Upper lobe of right lung (tissue), 1 donor: ENCODE measurements at regions not wholly inside any gene's neighbourhood (a gene's known extent, or its start where the extent isn't known, plus 50 kb on each side); places are given as distances from the start of the nearest gene placed in this dataset.

Source experiments
- ATAC-seq: fragments of 200-7000 bp; cut with Tn5 transposase; one replicate; pipeline ENCODE4 v1.9.1; 2020; ENCODE audit warnings: mild to moderate bottlenecking, moderate library complexity
- DNase-seq: peaks from one replicate; pipeline ENCODE4 v3.0.0-alpha.2; 2020
- H3K27ac ChIP-seq: fragments of 200-600 bp; one replicate; pipeline ENCODE4 v1.8.0; 2022
- H3K27me3 ChIP-seq: fragments of 200-600 bp; one replicate; pipeline ENCODE4 v1.8.0; 2022; ENCODE audit warnings: mild to moderate bottlenecking
- H3K36me3 ChIP-seq: fragments of 200-600 bp; one replicate; pipeline ENCODE4 v1.8.0; 2022
- H3K4me1 ChIP-seq: fragments of 200-600 bp; one replicate; pipeline ENCODE4 v1.8.0; 2022
- H3K4me3 ChIP-seq: fragments of 200-600 bp; one replicate; pipeline ENCODE4 v1.8.0; 2022; ENCODE audit warnings: mild to moderate bottlenecking
- H3K9me3 ChIP-seq: fragments of 200-600 bp; one replicate; pipeline ENCODE4 v1.8.0; 2022
- intact Hi-C: fragments of 100-400 bp; cut with DNase I; formaldehyde crosslinking; loops from one replicate; pipeline ENCODE4 v1.11.0; 2022
- TF ChIP-seq, protein P1 (sequence below): fragments of 200-600 bp; IDR thresholded peaks from one replicate; pipeline ENCODE4 v1.8.0; 2022; ENCODE audit warnings: antibody characterized with exemption
- donor health status: DM: no; HTN: yes; CAD: no; lungs with severe emphysema.

DNA sequence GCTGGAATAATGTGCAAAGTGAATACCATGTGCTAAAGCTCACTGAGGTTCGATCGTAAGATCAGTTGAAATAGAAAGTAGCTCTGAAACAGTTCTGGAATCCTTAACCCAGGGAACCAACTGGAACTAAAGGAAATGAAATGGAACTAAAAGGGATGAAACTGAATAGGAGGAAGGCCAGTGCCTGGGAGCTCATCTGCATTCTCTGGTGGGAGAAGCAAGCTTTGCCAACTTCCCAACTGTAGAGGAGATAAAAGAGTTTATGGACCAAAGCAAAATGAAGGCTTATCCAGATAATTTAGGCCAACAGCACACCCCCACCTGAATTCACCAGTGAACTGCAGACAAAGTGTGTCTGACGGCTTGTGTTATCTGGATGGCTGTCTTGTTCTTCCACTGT is 188.6 kb upstream of the HABP2 start:
- Histone ChIP-seq H3K9me3 (no peaks in the 10 kb centered on the region), H3K27ac (no peak overlapping the region), H3K36me3 (no peaks in the 10 kb centered on the region), H3K4me3 (no peak overlapping the region), H3K4me1 (peaks cover 3% of the 10 kb centered on the region), H3K27me3 (no peaks in the 10 kb centered on the region)
- DNase-seq (no peak), ATAC-seq (no peak)
- TF ChIP-seq, protein P1, sequence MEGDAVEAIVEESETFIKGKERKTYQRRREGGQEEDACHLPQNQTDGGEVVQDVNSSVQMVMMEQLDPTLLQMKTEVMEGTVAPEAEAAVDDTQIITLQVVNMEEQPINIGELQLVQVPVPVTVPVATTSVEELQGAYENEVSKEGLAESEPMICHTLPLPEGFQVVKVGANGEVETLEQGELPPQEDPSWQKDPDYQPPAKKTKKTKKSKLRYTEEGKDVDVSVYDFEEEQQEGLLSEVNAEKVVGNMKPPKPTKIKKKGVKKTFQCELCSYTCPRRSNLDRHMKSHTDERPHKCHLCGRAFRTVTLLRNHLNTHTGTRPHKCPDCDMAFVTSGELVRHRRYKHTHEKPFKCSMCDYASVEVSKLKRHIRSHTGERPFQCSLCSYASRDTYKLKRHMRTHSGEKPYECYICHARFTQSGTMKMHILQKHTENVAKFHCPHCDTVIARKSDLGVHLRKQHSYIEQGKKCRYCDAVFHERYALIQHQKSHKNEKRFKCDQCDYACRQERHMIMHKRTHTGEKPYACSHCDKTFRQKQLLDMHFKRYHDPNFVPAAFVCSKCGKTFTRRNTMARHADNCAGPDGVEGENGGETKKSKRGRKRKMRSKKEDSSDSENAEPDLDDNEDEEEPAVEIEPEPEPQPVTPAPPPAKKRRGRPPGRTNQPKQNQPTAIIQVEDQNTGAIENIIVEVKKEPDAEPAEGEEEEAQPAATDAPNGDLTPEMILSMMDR: no peak
- intact Hi-C loops: no loop called here

DNA sequence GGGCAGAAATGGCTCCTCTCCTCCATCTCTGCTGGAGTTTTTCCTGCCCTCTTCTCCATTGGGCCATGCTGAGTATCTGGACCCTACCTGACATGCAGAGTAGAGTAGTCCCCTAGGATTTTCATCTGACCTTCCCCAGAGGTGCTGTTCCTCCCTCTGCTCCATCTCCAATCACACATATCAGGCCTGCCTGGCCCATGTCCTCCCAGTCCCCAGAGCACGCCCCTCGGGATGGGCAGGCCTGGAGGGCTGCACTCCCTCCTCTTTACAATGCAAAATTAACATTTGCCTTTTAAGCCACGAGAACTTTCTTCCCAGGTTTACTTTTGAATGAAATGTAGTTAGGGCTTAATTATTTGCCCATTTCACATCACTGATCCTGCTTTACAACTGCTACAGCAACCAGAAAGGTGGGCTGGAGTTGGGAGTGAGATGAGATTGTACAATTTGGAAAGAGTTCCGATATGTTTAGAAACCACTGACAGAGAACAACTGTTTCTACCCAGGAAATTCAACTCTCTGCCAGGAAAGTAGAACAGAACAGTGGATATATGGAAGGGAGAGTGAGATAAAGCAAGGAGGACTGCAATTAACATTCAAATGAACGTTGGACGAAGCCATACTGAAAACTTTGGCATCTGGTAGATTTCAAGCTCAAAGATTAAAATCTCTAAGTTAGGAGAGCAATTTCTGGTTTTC is 184.0 kb upstream of the HABP2 start:
- no peak overlapping the region for H3K4me3 ChIP-seq
- H3K27ac ChIP-seq: no peak overlapping the region
- H3K9me3 ChIP-seq: no peaks in the 10 kb centered on the region
- no peak for DNase-seq
- ATAC-seq: no peak
- TF ChIP-seq, protein P1: no peak
- H3K36me3 ChIP-seq: no peaks in the 10 kb centered on the region
- intact Hi-C loops: no loop called here
- H3K4me1 ChIP-seq: no peaks in the 10 kb centered on the region
- H3K27me3 ChIP-seq: no peaks in the 10 kb centered on the region

DNA sequence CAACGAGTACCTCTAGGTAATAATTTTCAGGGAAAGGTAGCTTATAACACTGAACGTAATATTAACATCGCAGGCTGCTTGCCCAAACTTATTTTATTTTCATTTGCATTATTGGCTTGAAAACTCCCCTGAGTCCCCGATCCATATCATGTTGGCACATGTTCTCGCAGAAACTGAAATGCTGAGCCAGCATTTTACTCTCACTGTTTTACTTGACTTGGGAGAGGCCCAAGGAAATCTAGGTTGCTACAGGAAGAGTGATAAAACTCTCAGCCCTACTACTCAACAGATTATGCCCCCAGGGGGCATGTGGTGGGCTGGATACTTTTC is 183.5 kb upstream of the HABP2 start:
- Histone ChIP-seq H3K4me1 (no peaks in the 10 kb centered on the region), H3K27ac (no peak overlapping the region), H3K27me3 (no peaks in the 10 kb centered on the region), H3K4me3 (no peak overlapping the region), H3K36me3 (no peaks in the 10 kb centered on the region), H3K9me3 (no peaks in the 10 kb centered on the region)
- TF ChIP-seq, protein P1: no peak
- DNase-seq: no peak
- no peak for ATAC-seq
- intact Hi-C loops: no loop called here

DNA sequence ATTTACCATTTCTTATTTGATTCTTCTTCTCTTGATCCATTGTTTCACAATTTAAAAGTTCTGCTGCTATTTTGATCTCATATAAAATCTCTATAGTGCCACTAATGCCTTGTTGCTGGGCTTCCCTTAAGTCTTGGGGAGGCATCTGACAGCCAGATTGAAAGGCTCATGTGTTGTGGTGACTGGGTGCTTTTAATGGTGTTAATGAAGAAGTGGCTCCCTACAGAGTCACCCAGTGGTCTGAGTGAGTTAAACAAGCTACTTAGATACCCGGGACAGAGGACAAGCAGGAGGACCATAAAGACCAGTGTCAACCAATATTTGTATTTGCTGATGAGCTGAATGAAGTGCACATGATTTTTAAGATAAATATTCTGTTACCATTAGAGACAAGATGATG is 176.4 kb upstream of the HABP2 start:
- no peak overlapping the region for H3K27ac ChIP-seq
- H3K36me3 ChIP-seq: no peaks in the 10 kb centered on the region
- ATAC-seq: no peak
- intact Hi-C loops: no loop called here
- H3K4me3 ChIP-seq: no peak overlapping the region
- no peak for DNase-seq
- no peaks in the 10 kb centered on the region for H3K9me3 ChIP-seq
- H3K4me1 ChIP-seq: no peaks in the 10 kb centered on the region
- TF ChIP-seq, protein P1: no peak
- no peaks in the 10 kb centered on the region for H3K27me3 ChIP-seq

DNA sequence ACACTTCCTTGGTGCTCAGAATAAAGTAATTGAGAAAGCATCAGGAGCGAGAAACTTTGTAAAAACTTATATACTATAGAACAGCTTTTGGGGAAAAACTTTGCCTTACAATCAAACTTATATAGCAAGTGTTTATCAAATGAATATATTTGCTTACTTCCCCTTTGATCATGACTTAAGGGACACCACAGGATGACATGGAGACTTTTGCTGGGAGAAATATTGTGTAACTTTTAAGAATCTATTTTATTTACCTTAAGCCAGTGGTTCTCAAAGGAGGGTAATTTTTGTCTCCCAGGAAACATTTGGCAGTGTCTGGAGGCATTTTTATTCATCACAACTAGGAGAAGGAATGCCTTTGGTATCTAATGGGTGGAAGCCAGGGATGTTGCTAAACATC is 173.8 kb upstream of the HABP2 start:
- no peak overlapping the region for H3K27ac ChIP-seq
- no peak for ATAC-seq
- intact Hi-C loops: no loop called here
- H3K27me3 ChIP-seq: no peaks in the 10 kb centered on the region
- H3K9me3 ChIP-seq: no peaks in the 10 kb centered on the region
- peaks cover 13% of the 10 kb centered on the region for H3K4me1 ChIP-seq
- no peaks in the 10 kb centered on the region for H3K36me3 ChIP-seq
- H3K4me3 ChIP-seq: no peak overlapping the region
- TF ChIP-seq, protein P1: no peak
- no peak for DNase-seq

DNA sequence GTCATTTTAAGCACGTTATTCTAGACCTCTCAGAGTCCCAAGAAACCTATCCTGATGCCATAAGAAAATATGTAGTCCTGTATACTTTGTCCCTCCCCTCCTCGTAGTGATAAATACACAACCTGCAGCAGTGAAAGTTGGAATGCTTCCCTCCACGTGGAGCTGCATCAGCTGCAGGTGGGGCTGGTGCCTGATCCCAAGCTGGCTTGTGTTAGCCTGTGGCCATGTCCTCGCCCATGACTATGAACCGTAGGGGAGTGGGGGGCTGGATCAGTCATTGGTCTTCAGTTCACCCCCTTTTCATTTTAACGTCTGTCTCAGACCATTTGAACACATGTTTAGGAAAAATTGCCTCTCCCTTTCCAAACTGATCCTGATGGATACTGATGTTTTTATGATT is 171.4 kb upstream of the HABP2 start:
- TF ChIP-seq, protein P1: no peak
- peak overlapping the region; percentile 71 for H3K27ac ChIP-seq
- H3K36me3 ChIP-seq: no peaks in the 10 kb centered on the region
- DNase-seq (no peak), ATAC-seq (no peak)
- intact Hi-C loops: loop anchor here (5.0 kb wide), 1 partner anchor 141 kb away; no protein-coding TSS in a partner anchor
- no peak overlapping the region for H3K4me3 ChIP-seq
- H3K4me1 ChIP-seq: peaks cover 33% of the 10 kb centered on the region
- H3K27me3 ChIP-seq: no peaks in the 10 kb centered on the region
- H3K9me3 ChIP-seq: no peaks in the 10 kb centered on the region
